Right atrium auricular region (tissue), 2 donors: ENCODE measurements at regions not wholly inside any gene's neighbourhood (a gene's known extent, or its start where the extent isn't known, plus 50 kb on each side); places are given as distances from the start of the nearest gene placed in this dataset.

Source experiments
- DNase-seq: peaks from one replicate; pipeline ENCODE4 v3.0.0-alpha.2; 2019; ENCODE audit warnings: low spot score
- H3K27ac ChIP-seq, 2 donors: fragments of 200-600 bp; sonication (generic); 1 replicate in 1 of 2; 2 replicates in 1 of 2; pipeline ENCODE4 v1.5.1; 2016 to 2019
- H3K27me3 ChIP-seq, 2 donors: fragments of 200-600 bp; sonication (generic); one replicate each; pipeline versions ENCODE4 v1.5.1 to v1.6.0; 2017 to 2019
- H3K36me3 ChIP-seq: fragments of 200-600 bp; sonication (generic); one replicate; pipeline ENCODE4 v1.5.1; 2016
- H3K4me1 ChIP-seq, 2 donors: fragments of 200-600 bp; sonication (generic); one replicate each; pipeline versions ENCODE4 v1.5.1 to v1.6.0; 2017 to 2019
- H3K4me3 ChIP-seq, 2 donors: fragments of 200-600 bp; sonication (generic); 1 replicate in 1 of 2; 2 replicates in 1 of 2; pipeline ENCODE4 v1.5.1; 2017 to 2019; ENCODE audit warnings: mild to moderate bottlenecking in 1 of 2, moderate library complexity in 1 of 2
- H3K9me3 ChIP-seq, 2 donors: fragments of 200-600 bp; sonication (generic); one replicate each; pipeline ENCODE4 v1.5.1; 2019
- TF ChIP-seq, protein P1 (sequence below), 2 donors: fragments of 200-600 bp; sonication (generic); IDR thresholded peaks; one replicate each; pipeline ENCODE4 v1.5.1; 2019; ENCODE audit warnings: antibody characterized with exemption in 2 of 2

DNA sequence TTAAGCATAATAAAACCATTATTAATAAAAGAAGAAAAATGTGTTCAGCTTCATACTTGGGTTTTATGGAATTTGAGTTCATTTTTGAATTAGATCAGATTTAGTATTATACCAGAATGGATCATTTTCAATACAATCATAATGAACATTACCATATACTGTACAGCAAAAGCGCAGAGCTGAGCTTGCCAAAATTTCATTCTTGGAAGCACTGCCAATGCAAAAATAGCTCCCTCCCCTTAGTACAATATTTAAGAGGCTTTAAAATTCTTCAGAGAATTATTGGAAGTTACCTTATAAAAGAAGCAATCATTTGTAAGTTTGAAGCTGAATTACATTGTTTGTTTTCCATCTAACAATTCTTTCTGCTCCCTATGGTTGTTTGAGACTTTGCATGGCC lies 938.1 kb upstream of the SLC39A10 start:
- TF ChIP-seq, protein P1, sequence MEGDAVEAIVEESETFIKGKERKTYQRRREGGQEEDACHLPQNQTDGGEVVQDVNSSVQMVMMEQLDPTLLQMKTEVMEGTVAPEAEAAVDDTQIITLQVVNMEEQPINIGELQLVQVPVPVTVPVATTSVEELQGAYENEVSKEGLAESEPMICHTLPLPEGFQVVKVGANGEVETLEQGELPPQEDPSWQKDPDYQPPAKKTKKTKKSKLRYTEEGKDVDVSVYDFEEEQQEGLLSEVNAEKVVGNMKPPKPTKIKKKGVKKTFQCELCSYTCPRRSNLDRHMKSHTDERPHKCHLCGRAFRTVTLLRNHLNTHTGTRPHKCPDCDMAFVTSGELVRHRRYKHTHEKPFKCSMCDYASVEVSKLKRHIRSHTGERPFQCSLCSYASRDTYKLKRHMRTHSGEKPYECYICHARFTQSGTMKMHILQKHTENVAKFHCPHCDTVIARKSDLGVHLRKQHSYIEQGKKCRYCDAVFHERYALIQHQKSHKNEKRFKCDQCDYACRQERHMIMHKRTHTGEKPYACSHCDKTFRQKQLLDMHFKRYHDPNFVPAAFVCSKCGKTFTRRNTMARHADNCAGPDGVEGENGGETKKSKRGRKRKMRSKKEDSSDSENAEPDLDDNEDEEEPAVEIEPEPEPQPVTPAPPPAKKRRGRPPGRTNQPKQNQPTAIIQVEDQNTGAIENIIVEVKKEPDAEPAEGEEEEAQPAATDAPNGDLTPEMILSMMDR (IDR thresholded peaks at IDR 0.05), result no peak
- DNase-seq, result no peak

DNA sequence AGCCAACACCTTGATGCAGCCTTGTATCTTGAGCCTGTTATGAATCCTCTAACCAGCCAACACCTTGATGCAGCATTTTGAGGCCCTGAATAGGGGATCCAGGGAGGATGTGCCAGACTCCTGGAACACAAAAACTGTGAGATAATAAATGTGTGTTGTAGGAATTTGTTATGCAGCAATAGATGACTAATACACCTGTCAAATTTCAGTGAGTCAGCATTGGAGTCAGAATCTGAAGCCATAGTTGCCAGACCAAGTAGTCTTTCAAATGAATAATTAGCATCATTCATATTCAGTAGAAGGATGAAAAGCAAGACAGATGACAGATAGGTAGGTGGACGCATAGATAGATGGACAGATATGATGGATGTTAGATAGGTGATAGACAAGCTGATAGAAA lies 942.5 kb upstream of the SLC39A10 start:
- TF ChIP-seq, protein P1 (IDR thresholded peaks at IDR 0.05), result no peak
- Histone ChIP-seq H3K27ac (no peak overlapping the region), H3K36me3 (no peaks in the 10 kb centered on the region)

More for the DNA sequence above, 938.1 kb upstream of the SLC39A10 start:
- Histone ChIP-seq H3K4me3 (no peak overlapping the region), H3K27ac (no peak overlapping the region), H3K4me1 (no peaks in the 10 kb centered on the region), H3K27me3 (no peaks in the 10 kb centered on the region), H3K9me3 (no peaks in the 10 kb centered on the region), H3K36me3 (no peaks in the 10 kb centered on the region)

DNA sequence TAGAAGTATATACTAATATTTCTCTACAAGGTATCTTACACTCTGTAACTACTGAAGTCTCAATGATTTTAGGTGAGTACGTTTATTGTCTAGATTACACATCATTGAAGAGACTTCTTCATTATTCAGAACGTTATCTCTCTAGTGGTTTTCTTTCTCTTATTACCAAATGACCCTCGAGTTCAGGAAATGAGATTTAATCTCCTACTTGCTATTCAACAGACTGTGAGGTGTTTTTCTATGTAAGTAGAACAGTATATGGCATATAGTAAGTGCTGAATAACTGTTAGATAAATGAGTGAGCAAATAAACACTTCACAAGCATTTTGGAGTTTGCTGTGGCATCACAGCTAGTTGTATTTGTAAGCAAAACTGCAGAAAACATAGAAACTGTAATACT lies 947.2 kb upstream of the SLC39A10 start:
- no peak overlapping the region for H3K27ac ChIP-seq
- TF ChIP-seq, protein P1 (IDR thresholded peaks at IDR 0.05), result no peak
- no peaks in the 10 kb centered on the region for H3K4me1 ChIP-seq
- no peak for DNase-seq
- H3K27me3 ChIP-seq, result no peaks in the 10 kb centered on the region
- H3K4me3 ChIP-seq, result no peak overlapping the region
- H3K9me3 ChIP-seq, result no peaks in the 10 kb centered on the region
- H3K36me3 ChIP-seq, result no peaks in the 10 kb centered on the region

More for the DNA sequence above, 942.5 kb upstream of the SLC39A10 start:
- DNase-seq, result no peak
- H3K27me3 ChIP-seq, result no peaks in the 10 kb centered on the region
- H3K4me1 ChIP-seq, result no peaks in the 10 kb centered on the region
- H3K4me3 ChIP-seq, result no peak overlapping the region
- H3K9me3 ChIP-seq, result no peaks in the 10 kb centered on the region

DNA sequence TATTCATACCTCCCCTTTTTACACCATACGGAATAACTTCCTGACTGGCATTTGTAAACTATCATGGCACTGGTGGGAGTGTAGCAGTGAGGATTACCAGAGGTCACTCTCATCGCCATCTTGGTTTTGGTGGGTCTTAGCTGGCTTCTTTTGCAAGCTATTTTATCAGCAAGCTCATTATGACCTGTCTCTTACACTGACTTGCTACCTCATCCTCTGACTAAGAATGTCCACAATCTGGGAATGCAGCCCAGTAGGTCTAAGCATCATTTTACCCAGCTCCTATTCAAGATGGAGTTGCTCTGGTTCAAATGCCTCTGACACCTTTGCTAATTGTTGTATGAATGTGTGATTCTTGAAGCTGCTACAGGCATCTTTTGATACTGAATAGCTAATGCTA lies 950.8 kb upstream of the SLC39A10 start:
- Histone ChIP-seq H3K4me1 (no peaks in the 10 kb centered on the region), H3K27ac (no peak overlapping the region), H3K27me3 (no peaks in the 10 kb centered on the region), H3K36me3 (no peaks in the 10 kb centered on the region), H3K9me3 (no peaks in the 10 kb centered on the region), H3K4me3 (no peak overlapping the region)
- TF ChIP-seq, protein P1 (IDR thresholded peaks at IDR 0.05), result no peak
- no peak for DNase-seq

DNA sequence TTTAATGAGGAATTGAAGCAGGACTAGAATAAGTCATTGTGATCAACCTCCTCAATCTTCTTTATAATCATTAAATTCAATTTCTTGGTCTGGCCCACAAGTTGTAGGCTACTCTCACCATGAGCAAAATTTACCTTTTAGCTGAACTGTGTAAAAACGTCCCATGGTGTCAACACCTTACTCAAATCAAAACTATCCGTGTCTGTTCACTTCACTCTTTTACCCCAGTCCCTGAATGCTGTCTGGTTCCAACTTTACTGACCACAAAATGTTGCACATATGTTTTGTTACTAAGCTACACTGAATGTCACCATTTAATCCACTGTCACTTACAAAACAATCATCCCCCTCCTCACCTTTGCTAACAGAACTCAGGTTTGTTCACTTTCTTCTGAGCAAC lies 951.6 kb upstream of the SLC39A10 start:
- H3K36me3 ChIP-seq, result no peaks in the 10 kb centered on the region
- H3K9me3 ChIP-seq, result no peaks in the 10 kb centered on the region
- H3K4me1 ChIP-seq, result no peaks in the 10 kb centered on the region
- no peaks in the 10 kb centered on the region for H3K27me3 ChIP-seq
- TF ChIP-seq, protein P1 (IDR thresholded peaks at IDR 0.05), result no peak
- no peak overlapping the region for H3K4me3 ChIP-seq
- no peak overlapping the region for H3K27ac ChIP-seq
- DNase-seq, result no peak

DNA sequence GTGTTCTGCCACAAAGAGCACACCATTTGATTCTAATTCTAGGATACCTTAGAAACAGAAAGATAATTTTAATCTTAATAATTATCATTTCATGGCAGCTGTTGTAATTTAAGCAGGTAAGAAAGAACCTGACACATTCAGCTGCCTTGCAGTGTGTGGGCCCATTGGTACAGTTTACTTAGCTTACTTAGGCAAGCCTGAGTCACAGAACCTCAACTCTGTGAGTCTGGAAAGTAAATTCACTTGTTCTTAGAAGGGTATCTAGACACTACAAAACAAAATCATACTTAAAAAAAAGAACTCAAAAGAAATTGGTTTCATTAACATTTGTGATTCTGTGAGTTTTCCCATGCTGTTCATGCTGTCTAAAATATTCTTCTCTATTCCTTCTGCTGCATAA lies 956.3 kb upstream of the SLC39A10 start:
- H3K4me3 ChIP-seq, result no peak overlapping the region
- H3K36me3 ChIP-seq, result no peaks in the 10 kb centered on the region
- TF ChIP-seq, protein P1 (IDR thresholded peaks at IDR 0.05), result no peak
- no peak for DNase-seq
- no peaks in the 10 kb centered on the region for H3K9me3 ChIP-seq
- H3K27me3 ChIP-seq, result no peaks in the 10 kb centered on the region
- no peak overlapping the region for H3K27ac ChIP-seq
- H3K4me1 ChIP-seq, result no peaks in the 10 kb centered on the region
